HepG2 (cell line): ENCODE measurements at regions not wholly inside any gene's neighbourhood (a gene's known extent, or its start where the extent isn't known, plus 50 kb on each side); places are given as distances from the start of the nearest gene placed in this dataset.
"Not testable (repeated sequence)": the region's sequence is repeated elsewhere in the genome, so short reads cannot be mapped to it uniquely, and the experiment has no call there.

Source experiments
- ATAC-seq: fragments of 200-7000 bp; cut with Tn5 transposase; 3 replicates; pipeline ENCODE4 v1.9.1; 2020; ENCODE audit warnings: mild to moderate bottlenecking, moderate library complexity
- BruUV-seq: library from RNA; stranded (reverse); fragments of 400-500 nt; replicated peaks from 2 replicates; lab custom pipeline; 2021; lab: Mats Ljungman, UMichigan
- CTCF ChIA-PET: fragments of 300-600 bp; formaldehyde crosslinking; extraction: SDS; loops from one replicate; lab custom pipeline; 2021; ENCODE audit warnings: low total read pairs, inconsistent platforms, low intra/inter-chr PET ratio; lab: Yijun Ruan, JAX
- POLR2A ChIA-PET: fragments of 350-600 bp; sonication (Branson Sonifier 250); formaldehyde crosslinking; loops from one replicate; lab custom pipeline; 2020; ENCODE audit warnings: antibody characterized with exemption, inconsistent platforms; lab: Yijun Ruan, JAX
- DNase-seq: peaks from one replicate; pipeline ENCODE4 v3.0.0-alpha.2; 2015; ENCODE audit warnings: low spot score
- FAIRE-seq: peaks from 3 replicates; lab custom pipeline; 2011; peaks lifted over from hg19 to GRCh38; lab: Jason Lieb, UNC
- H2AFZ ChIP-seq: one replicate; pipeline ENCODE4 v1.6.1; 2011; ENCODE audit warnings: low read length, inconsistent platforms
- H3K27ac ChIP-seq: fragments of 300-600 bp; 3 replicates; pipeline ENCODE4 v1.8.0; 2011; ENCODE audit warnings: mixed run types, mild to moderate bottlenecking, mixed read lengths, low read length, inconsistent platforms; ENCODE audit not compliant: insufficient read depth; ENCODE audit errors: extremely low read length
- H3K27me3 ChIP-seq, 2 experiments: fragments of 200-600 bp in 1 of 2; 2 replicates in 1 of 2; 3 replicates in 1 of 2; pipeline versions ENCODE4 v1.6.0 to v1.8.0; 2011; ENCODE audit warnings: low read length in 2 of 2, mild to moderate bottlenecking in 2 of 2, moderate library complexity in 2 of 2, inconsistent platforms in 1 of 2; ENCODE audit not compliant: insufficient read depth in 2 of 2, control insufficient read depth in 1 of 2
- H3K36me3 ChIP-seq, 2 experiments: fragments of 200-600 bp in 1 of 2; replicated peaks in 1 of 2; 2 replicates in 1 of 2; 3 replicates in 1 of 2; pipeline versions ENCODE4 v1.5.1 to v1.8.0; 2011; ENCODE audit warnings: low read length in 2 of 2, inconsistent platforms in 1 of 2; ENCODE audit not compliant: insufficient read depth in 2 of 2, control insufficient read depth in 1 of 2
- H3K4me1 ChIP-seq: 2 replicates; pipeline ENCODE4 v1.5.1; 2012; ENCODE audit warnings: low read length, inconsistent platforms; ENCODE audit not compliant: insufficient read depth
- H3K4me2 ChIP-seq: 2 replicates; pipeline ENCODE4 v1.6.0; 2011; ENCODE audit warnings: low read depth, low read length, inconsistent platforms
- H3K4me3 ChIP-seq, 3 experiments: fragments of 200-600 bp in 1 of 3; sonication (generic), shearing (Covaris generic) in 1 of 3; replicated peaks in 1 of 3; 2 replicates each; pipeline ENCODE4 v1.5.1; 2011 to 2016; ENCODE audit warnings: low read length in 3 of 3, inconsistent platforms in 2 of 3, low read depth in 2 of 3, mild to moderate bottlenecking in 2 of 3, control low read depth in 1 of 3, mixed read lengths in 1 of 3; ENCODE audit not compliant: insufficient read depth in 1 of 3
- H3K79me2 ChIP-seq: one replicate; pipeline ENCODE4 v1.6.1; 2011; ENCODE audit warnings: low read length, inconsistent platforms; ENCODE audit not compliant: insufficient read depth
- H3K9ac ChIP-seq: 2 replicates; pipeline ENCODE4 v1.6.0; 2011; ENCODE audit warnings: mild to moderate bottlenecking, low read depth, low read length, inconsistent platforms; ENCODE audit not compliant: insufficient read depth
- H3K9me3 ChIP-seq: 2 replicates; pipeline ENCODE4 v1.5.1; 2012; ENCODE audit warnings: mild to moderate bottlenecking, low read length
- H4K20me1 ChIP-seq: 2 replicates; pipeline ENCODE4 v1.6.0; 2011; ENCODE audit warnings: inconsistent platforms, mild to moderate bottlenecking, low read length, moderate library complexity; ENCODE audit not compliant: insufficient read depth
- HNF4A ChIP-seq: sonication (generic); formaldehyde crosslinking; IDR thresholded peaks from 2 replicates; pipeline ENCODE4 v1.4.0; 2020; ENCODE audit warnings: missing genetic modification reagents
- ISL2 ChIP-seq: sonication (generic); formaldehyde crosslinking; IDR thresholded peaks from 2 replicates; pipeline ENCODE4 v1.5.0; 2020; ENCODE audit warnings: missing genetic modification reagents
- KLF6 ChIP-seq: IDR thresholded peaks from 2 replicates; pipeline ENCODE4 v1.8.0; 2016; ENCODE audit warnings: missing biosample characterization, missing genetic modification reagents
- MYNN ChIP-seq: sonication (generic); formaldehyde crosslinking; IDR thresholded peaks from 2 replicates; pipeline ENCODE4 v1.4.0; 2020; ENCODE audit warnings: mild to moderate bottlenecking, low read depth, missing genetic modification reagents
- NR2F6 ChIP-seq, 2 experiments: IDR thresholded peaks; 2 replicates each; pipeline ENCODE4 v1.6.1; 2016; ENCODE audit warnings: antibody characterized with exemption in 1 of 2, mild to moderate bottlenecking in 1 of 2
- RERE ChIP-seq: IDR thresholded peaks from 2 replicates; pipeline ENCODE4 v1.6.1; 2016; ENCODE audit warnings: low read depth, missing genetic modification reagents, missing compliant biosample characterization
- RNF2 ChIP-seq: fragments of 450-650 bp; conservative IDR thresholded peaks from 2 replicates; pipeline ENCODE4 v1.6.1; 2016; ENCODE audit warnings: low read depth
- TERF1 ChIP-seq: sonication (generic); formaldehyde crosslinking; IDR thresholded peaks from 2 replicates; pipeline ENCODE4 v1.8.0; 2022; ENCODE audit warnings: mild to moderate bottlenecking, missing genetic modification reagents, moderate library complexity
- THAP11 ChIP-seq: IDR thresholded peaks from 2 replicates; pipeline ENCODE4 v1.6.1; 2016; ENCODE audit warnings: missing biosample characterization, missing genetic modification reagents
- ZBTB10 ChIP-seq: sonication (generic); formaldehyde crosslinking; IDR thresholded peaks from 2 replicates; pipeline ENCODE4 v1.4.0; 2020; ENCODE audit warnings: missing genetic modification reagents, borderline replicate concordance
- ZFP1 ChIP-seq: IDR thresholded peaks from 2 replicates; pipeline ENCODE4 v1.6.1; 2016
- ZFP90 ChIP-seq: sonication (generic); formaldehyde crosslinking; IDR thresholded peaks from 2 replicates; pipeline ENCODE4 v1.8.0; 2022; ENCODE audit warnings: missing genetic modification reagents, mild to moderate bottlenecking, inconsistent platforms, borderline replicate concordance
- ZNF558 ChIP-seq: sonication (generic); formaldehyde crosslinking; IDR thresholded peaks from 2 replicates; pipeline ENCODE4 v1.9.0; 2022; ENCODE audit warnings: mild to moderate bottlenecking, missing genetic modification reagents, borderline replicate concordance
- WGBS: methylation state at CpG from one replicate; pipeline ENCODE4 v1.1.6; 2017; ENCODE audit warnings: low lambda C conversion rate; 5-methylcytosine and 5-hydroxymethylcytosine counted together
- in situ Hi-C: cut with HindIII; loops from 2 replicates; pipeline ENCODE4 v1.10.0; 2017; ENCODE audit warnings: low pct_unique_long_range_greater_than_20kb; ENCODE audit not compliant: extremely low pct_ligation_motif_present
- intact Hi-C: fragments of 100-400 bp; cut with micrococcal nuclease; formaldehyde crosslinking; loops from one replicate; pipeline ENCODE4 v1.10.0; 2022; ENCODE audit not compliant: unreplicated experiment

- TF ChIP-seq RERE (CRISPR knock-in tag), result no peak
- no peak for TF ChIP-seq MYNN (CRISPR knock-in tag)
- no peak for TF ChIP-seq ZFP1
- TF ChIP-seq NR2F6 (IDR thresholded peaks at IDR 0.05), result no peak
- TF ChIP-seq NR2F6 (CRISPR knock-in tag; IDR thresholded peaks at IDR 0.05), result no peak
- no peak for TF ChIP-seq HNF4A (CRISPR knock-in tag)
- no peak for TF ChIP-seq TERF1 (CRISPR knock-in tag)
- TF ChIP-seq ZNF558, result no peak
- TF ChIP-seq THAP11 (CRISPR knock-in tag), result no peak
- no peak for TF ChIP-seq KLF6 (CRISPR knock-in tag)
- no peak for TF ChIP-seq ZBTB10 (CRISPR knock-in tag)
- no peak for TF ChIP-seq ZFP90 (CRISPR knock-in tag)
- no peak for TF ChIP-seq ISL2 (CRISPR knock-in tag)
- no peak for TF ChIP-seq RNF2
These were observed 554.3 kb upstream of the GRM3 start (continued) for GRCh38 chr7:86089455-86089854.

GRCh38 chr7:86064572-86064971, 579.1 kb upstream of the GRM3 start:
- POLR2A ChIA-PET, in situ Hi-C loops: not testable (repeated sequence)

More at GRCh38 chr7:86064572-86064971, 579.1 kb upstream of the GRM3 start:
- intact Hi-C loops, H3K27ac ChIP-seq, CTCF ChIA-PET, BruUV-seq, H3K4me1 ChIP-seq, H4K20me1 ChIP-seq, H3K9me3 ChIP-seq, H3K36me3 ChIP-seq, H3K4me3 ChIP-seq, H3K79me2 ChIP-seq, H3K27me3 ChIP-seq, FAIRE-seq, H2AFZ ChIP-seq, H3K4me2 ChIP-seq, H3K9ac ChIP-seq, ATAC-seq, DNase-seq: not testable (repeated sequence)
- 0% methylated on average over 1 of the region's 1 CpG for WGBS
